ENCODE measurements at regions not wholly inside any gene's neighbourhood (a gene's known extent, or its start where the extent isn't known, plus 50 kb on each side); places are given as distances from the start of the nearest gene placed in this dataset.

DNA sequence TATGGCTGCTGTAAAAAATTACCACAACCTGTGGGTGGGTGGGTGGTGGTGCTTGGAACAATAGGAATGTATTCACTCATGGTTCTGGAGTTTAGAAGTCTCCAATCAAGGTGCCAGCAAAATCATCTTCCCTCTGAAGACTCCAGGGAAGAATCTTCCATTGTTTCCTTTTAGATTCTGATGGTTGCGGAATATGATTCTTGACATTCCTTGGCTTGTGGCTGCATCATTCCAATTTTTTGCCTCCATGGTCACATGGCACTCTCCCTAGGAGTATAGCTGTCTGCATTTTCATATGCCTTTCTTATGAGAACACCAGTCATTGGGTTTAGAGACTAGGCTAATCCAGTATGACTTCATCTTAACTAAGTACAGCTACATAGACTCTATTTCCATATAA, 401.0 kb downstream of the HS3ST3B1 start:
- TF ChIP-seq ZFX (IDR thresholded peaks at IDR 0.05) (no peak), POLR2A (IDR thresholded peaks at IDR 0.05; ENCODE audit: borderline replicate concordance, extremely low read depth, insufficient read depth, insufficient read length) (no peak), EZH2 (IDR thresholded peaks at IDR 0.05) (no peak)
- TF ChIP-seq, protein P1, sequence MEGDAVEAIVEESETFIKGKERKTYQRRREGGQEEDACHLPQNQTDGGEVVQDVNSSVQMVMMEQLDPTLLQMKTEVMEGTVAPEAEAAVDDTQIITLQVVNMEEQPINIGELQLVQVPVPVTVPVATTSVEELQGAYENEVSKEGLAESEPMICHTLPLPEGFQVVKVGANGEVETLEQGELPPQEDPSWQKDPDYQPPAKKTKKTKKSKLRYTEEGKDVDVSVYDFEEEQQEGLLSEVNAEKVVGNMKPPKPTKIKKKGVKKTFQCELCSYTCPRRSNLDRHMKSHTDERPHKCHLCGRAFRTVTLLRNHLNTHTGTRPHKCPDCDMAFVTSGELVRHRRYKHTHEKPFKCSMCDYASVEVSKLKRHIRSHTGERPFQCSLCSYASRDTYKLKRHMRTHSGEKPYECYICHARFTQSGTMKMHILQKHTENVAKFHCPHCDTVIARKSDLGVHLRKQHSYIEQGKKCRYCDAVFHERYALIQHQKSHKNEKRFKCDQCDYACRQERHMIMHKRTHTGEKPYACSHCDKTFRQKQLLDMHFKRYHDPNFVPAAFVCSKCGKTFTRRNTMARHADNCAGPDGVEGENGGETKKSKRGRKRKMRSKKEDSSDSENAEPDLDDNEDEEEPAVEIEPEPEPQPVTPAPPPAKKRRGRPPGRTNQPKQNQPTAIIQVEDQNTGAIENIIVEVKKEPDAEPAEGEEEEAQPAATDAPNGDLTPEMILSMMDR (IDR thresholded peaks at IDR 0.05 in 2 of 3, conservative IDR thresholded peaks at IDR 0.05 in 1 of 3; ENCODE audit: borderline replicate concordance in 1 of 3, insufficient read depth in 1 of 3, low read depth in 2 of 3, low read length in 2 of 3): no peak
